Esophagus muscularis mucosa (tissue), 4 donors: ENCODE measurements at regions not wholly inside any gene's neighbourhood (a gene's known extent, or its start where the extent isn't known, plus 50 kb on each side); places are given as distances from the start of the nearest gene placed in this dataset.

Source experiments
- EP300 ChIP-seq: sonication (generic); formaldehyde crosslinking; IDR thresholded peaks from one replicate; pipeline ENCODE4 v1.6.1; 2017; ENCODE audit warnings: antibody characterized with exemption
- POLR2A ChIP-seq: fragments of 450-650 bp; IDR thresholded peaks from one replicate; pipeline ENCODE4 v1.6.1; 2017; ENCODE audit warnings: antibody characterized with exemption, moderate library complexity, mild to moderate bottlenecking, low read depth
- POLR2AphosphoS5 ChIP-seq, 2 donors: sonication (generic); formaldehyde crosslinking; IDR thresholded peaks; one replicate each; pipeline ENCODE4 v1.6.1; 2017; ENCODE audit warnings: antibody characterized with exemption in 2 of 2
- TF ChIP-seq, protein P1 (sequence below), 3 experiments: fragments of 200-600 bp in 2 of 3; fragments of 450-650 bp in 1 of 3; sonication (generic) in 2 of 3; IDR thresholded peaks; one replicate each; pipeline ENCODE4 v1.5.1; 2017 to 2019; ENCODE audit warnings: antibody characterized with exemption in 3 of 3, mild to moderate bottlenecking in 2 of 3, moderate library complexity in 1 of 3

DNA sequence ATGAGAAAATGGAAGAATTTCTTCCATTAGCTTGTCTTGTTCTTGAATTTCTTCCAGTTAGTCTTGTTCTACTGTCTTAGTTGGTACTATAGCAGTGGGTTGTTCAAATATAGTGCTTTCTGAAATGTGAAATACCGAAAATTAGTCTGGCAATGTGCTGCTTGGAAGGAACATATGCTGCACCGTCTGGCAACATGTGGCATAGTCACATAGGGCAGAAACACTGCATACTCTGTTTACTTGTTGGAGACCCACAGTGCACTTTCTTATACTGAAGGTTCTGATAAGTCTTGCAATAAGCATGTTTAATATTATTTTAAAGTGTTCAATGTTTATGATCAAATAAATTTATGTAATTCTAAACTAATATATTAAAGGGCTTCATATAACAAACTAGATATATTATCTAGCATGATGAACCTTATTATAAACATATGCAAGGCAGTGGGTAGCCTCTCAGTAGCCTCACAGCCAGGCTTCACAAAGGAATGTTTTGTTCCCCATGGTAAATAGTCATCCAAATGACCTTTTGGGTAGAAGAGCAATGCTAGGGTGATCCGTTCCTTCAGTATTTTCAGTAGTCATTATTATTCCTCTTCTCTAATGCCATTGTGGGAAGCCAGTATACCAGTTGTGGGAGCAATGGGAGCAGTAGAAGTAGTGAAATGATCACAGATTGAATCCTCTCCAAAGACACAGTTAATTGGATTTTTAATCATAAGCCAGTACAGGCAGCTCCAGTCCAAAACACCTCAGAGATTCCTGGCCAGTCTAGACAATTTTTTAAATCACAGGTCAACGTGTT lies 1106.7 kb downstream of the DTWD2 start:
- TF ChIP-seq, protein P1, sequence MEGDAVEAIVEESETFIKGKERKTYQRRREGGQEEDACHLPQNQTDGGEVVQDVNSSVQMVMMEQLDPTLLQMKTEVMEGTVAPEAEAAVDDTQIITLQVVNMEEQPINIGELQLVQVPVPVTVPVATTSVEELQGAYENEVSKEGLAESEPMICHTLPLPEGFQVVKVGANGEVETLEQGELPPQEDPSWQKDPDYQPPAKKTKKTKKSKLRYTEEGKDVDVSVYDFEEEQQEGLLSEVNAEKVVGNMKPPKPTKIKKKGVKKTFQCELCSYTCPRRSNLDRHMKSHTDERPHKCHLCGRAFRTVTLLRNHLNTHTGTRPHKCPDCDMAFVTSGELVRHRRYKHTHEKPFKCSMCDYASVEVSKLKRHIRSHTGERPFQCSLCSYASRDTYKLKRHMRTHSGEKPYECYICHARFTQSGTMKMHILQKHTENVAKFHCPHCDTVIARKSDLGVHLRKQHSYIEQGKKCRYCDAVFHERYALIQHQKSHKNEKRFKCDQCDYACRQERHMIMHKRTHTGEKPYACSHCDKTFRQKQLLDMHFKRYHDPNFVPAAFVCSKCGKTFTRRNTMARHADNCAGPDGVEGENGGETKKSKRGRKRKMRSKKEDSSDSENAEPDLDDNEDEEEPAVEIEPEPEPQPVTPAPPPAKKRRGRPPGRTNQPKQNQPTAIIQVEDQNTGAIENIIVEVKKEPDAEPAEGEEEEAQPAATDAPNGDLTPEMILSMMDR (IDR thresholded peaks at IDR 0.05), result no peak
- no peak for TF ChIP-seq POLR2A
- TF ChIP-seq POLR2AphosphoS5 (IDR thresholded peaks at IDR 0.05), result no peak
- no peak for TF ChIP-seq EP300
